SK-N-SH (cell line): ENCODE measurements at regions not wholly inside any gene's neighbourhood (a gene's known extent, or its start where the extent isn't known, plus 50 kb on each side); places are given as distances from the start of the nearest gene placed in this dataset.

Experiments
- CTCF ChIA-PET: fragments of 300-600, 350-600 bp; formaldehyde crosslinking; extraction: SDS; loops from one replicate; lab custom pipeline; 2021; lab: Yijun Ruan, JAX
- POLR2A ChIA-PET: fragments of 350-600 bp; sonication (Branson Sonifier 250); formaldehyde crosslinking; extraction: SDS; loops from one replicate; lab custom pipeline; 2020; ENCODE audit warnings: antibody characterized with exemption, inconsistent platforms; lab: Yijun Ruan, JAX
- DNase-seq: peaks from one replicate; pipeline ENCODE4 v3.0.0; 2012
- H2AFZ ChIP-seq: fragments of 200-600 bp; sonication (generic); 2 replicates; pipeline ENCODE4 v1.8.1; 2016; ENCODE audit warnings: antibody characterized with exemption, mild to moderate bottlenecking, low read depth
- H3F3A ChIP-seq: fragments of 200-600 bp; sonication (generic); replicated peaks from 2 replicates; pipeline ENCODE3; 2016; ENCODE audit warnings: antibody characterized with exemption, mild to moderate bottlenecking; ENCODE audit not compliant: insufficient read depth
- H3K27ac ChIP-seq, 2 experiments: fragments of 200-500 bp in 1 of 2; fragments of 200-600 bp in 1 of 2; sonication (Bioruptor generic) in 1 of 2; sonication (generic), shearing (Covaris generic) in 1 of 2; 2 replicates each; pipeline versions ENCODE4 v1.5.1 to v1.6.1; 2014 to 2016; ENCODE audit warnings: low read depth in 2 of 2, inconsistent platforms in 1 of 2, low read length in 1 of 2, mild to moderate bottlenecking in 1 of 2, mixed read lengths in 1 of 2
- H3K27me3 ChIP-seq: fragments of 200-600 bp; sonication (generic), shearing (Covaris generic); 2 replicates; pipeline ENCODE4 v1.6.1; 2016; ENCODE audit warnings: mixed run types; ENCODE audit not compliant: insufficient read depth
- H3K36me3 ChIP-seq, 2 experiments: fragments of 200-500 bp in 1 of 2; fragments of 200-600 bp in 1 of 2; sonication (Bioruptor generic) in 1 of 2; sonication (generic) in 1 of 2; replicated peaks in 1 of 2; 2 replicates each; pipeline versions ENCODE3 to v1.5.1; 2014 to 2016; ENCODE audit warnings: low read length in 1 of 2, mild to moderate bottlenecking in 1 of 2; ENCODE audit not compliant: insufficient read depth in 2 of 2, control insufficient read depth in 1 of 2
- H3K4me1 ChIP-seq, 2 experiments: fragments of 200-500 bp in 1 of 2; fragments of 200-600 bp in 1 of 2; sonication (Bioruptor generic) in 1 of 2; sonication (generic), shearing (Covaris generic) in 1 of 2; 2 replicates each; pipeline versions ENCODE4 v1.5.1 to v1.6.1; 2014 to 2016; ENCODE audit warnings: low read depth in 1 of 2, low read length in 1 of 2, mixed run types in 1 of 2; ENCODE audit not compliant: insufficient read depth in 2 of 2, control insufficient read depth in 1 of 2
- H3K4me2 ChIP-seq: fragments of 200-600 bp; sonication (generic), shearing (Covaris generic); 2 replicates; pipeline ENCODE4 v1.6.1; 2017; ENCODE audit warnings: mixed run types
- H3K4me3 ChIP-seq, 2 experiments: fragments of 200-500 bp in 1 of 2; fragments of 200-600 bp in 1 of 2; sonication (Bioruptor generic) in 1 of 2; sonication (generic), shearing (Covaris generic) in 1 of 2; 2 replicates each; pipeline versions ENCODE4 v1.5.1 to v1.8.1; 2014 to 2016; ENCODE audit warnings: low read depth in 2 of 2, inconsistent platforms in 1 of 2, low read length in 1 of 2, mild to moderate bottlenecking in 1 of 2, mixed read lengths in 1 of 2, moderate library complexity in 1 of 2
- H3K79me2 ChIP-seq: fragments of 200-600 bp; sonication (generic); 2 replicates; pipeline ENCODE4 v1.8.1; 2017; ENCODE audit warnings: mild to moderate bottlenecking; ENCODE audit not compliant: insufficient read depth
- H3K9ac ChIP-seq: fragments of 200-600 bp; sonication (generic); 2 replicates; pipeline ENCODE4 v1.6.1; 2017; ENCODE audit warnings: mixed run types
- H3K9me2 ChIP-seq: fragments of 200-600 bp; sonication (generic); 2 replicates; pipeline ENCODE4 v1.6.1; 2017; ENCODE audit warnings: mixed run types
- H3K9me3 ChIP-seq: fragments of 200-600 bp; sonication (generic); 2 replicates; pipeline ENCODE4 v1.6.1; 2017; ENCODE audit warnings: mixed run types, mild to moderate bottlenecking, moderate library complexity
- H4K20me1 ChIP-seq: fragments of 200-600 bp; sonication (generic); 2 replicates; pipeline ENCODE4 v1.6.1; 2017; ENCODE audit warnings: mild to moderate bottlenecking, mixed run types; ENCODE audit not compliant: insufficient read depth
- ELF1 ChIP-seq: IDR thresholded peaks from 2 replicates; pipeline ENCODE4 v1.4.0; 2012
- FOXJ3 ChIP-seq: sonication (generic); formaldehyde crosslinking; IDR thresholded peaks from 2 replicates; pipeline ENCODE4 v1.5.1; 2020; ENCODE audit warnings: mild to moderate bottlenecking, missing genetic modification reagents
- MEF2A ChIP-seq: IDR thresholded peaks from 2 replicates; pipeline ENCODE4 v1.4.0; 2012; ENCODE audit warnings: low read depth, borderline replicate concordance
- MXI1 ChIP-seq: IDR thresholded peaks from 2 replicates; pipeline ENCODE4 v1.6.1; 2012; ENCODE audit warnings: mild to moderate bottlenecking, low read depth, low read length, improper control_type of control experiment
- NRF1 ChIP-seq: IDR thresholded peaks from 2 replicates; pipeline ENCODE4 v1.6.1; 2012; ENCODE audit warnings: low read depth, mild to moderate bottlenecking, low read length
- TCF12 ChIP-seq: IDR thresholded peaks from 2 replicates; pipeline ENCODE4 v1.4.0; 2012
- TEAD4 ChIP-seq: IDR thresholded peaks from 2 replicates; pipeline ENCODE4 v1.4.0; 2012; ENCODE audit warnings: mild to moderate bottlenecking, borderline replicate concordance; ENCODE audit not compliant: insufficient read depth
- WGBS: methylation state at CpG from one replicate; pipeline ENCODE4 v1.1.6; 2017; ENCODE audit warnings: low lambda C conversion rate; 5-methylcytosine and 5-hydroxymethylcytosine counted together
- TF ChIP-seq, protein P1 (sequence below): fragments of 150-350 bp; IDR thresholded peaks from 2 replicates; pipeline ENCODE4 v1.6.1; 2017; ENCODE audit warnings: antibody characterized with exemption, low read length, low read depth, borderline replicate concordance
- TF ChIP-seq, protein P2 (sequence below): IDR thresholded peaks from 2 replicates; pipeline ENCODE4 v1.4.0; 2012; ENCODE audit warnings: low read depth
- TF ChIP-seq, protein P3 (sequence below): IDR thresholded peaks from 2 replicates; pipeline ENCODE4 v1.6.1; 2012; ENCODE audit warnings: mild to moderate bottlenecking, low read depth, low read length, moderate library complexity
- TF ChIP-seq, protein P4 (sequence below): IDR thresholded peaks from 2 replicates; pipeline ENCODE4; 2012
- TF ChIP-seq, protein P5 (sequence below): fragments of 150-350 bp; IDR thresholded peaks from 2 replicates; pipeline ENCODE4 v1.6.1; 2016; ENCODE audit warnings: mild to moderate bottlenecking, low read depth, low read length

DNA sequence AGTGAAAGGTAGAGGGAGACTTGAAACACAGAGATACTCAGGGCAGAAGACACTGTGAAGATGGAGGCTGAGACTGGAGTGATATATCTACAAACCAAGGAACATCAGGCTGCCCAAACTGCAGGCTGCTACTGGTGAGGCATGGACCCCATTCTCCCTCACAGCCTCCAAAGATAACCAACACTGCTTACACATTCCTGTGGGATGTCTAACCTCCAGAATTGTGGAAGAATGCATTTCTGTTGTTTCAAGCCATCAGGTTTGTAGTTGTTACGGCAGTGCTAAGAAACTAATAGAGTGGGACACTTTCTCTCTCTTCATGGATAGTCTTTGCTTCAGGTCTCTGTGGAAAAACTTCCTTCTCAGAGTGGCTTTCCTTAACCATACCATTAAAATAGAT lies 182.6 kb upstream of the TMEM106B start:
- no peak overlapping the region for H3K27ac ChIP-seq
- no peak overlapping the region for H2AFZ ChIP-seq
- no peak overlapping the region for H3K4me2 ChIP-seq
- WGBS = 93% methylated on average over 1 of the region's 1 CpG
- H3K27me3 ChIP-seq = no peaks in the 10 kb centered on the region
- H3K4me3 ChIP-seq = no peak overlapping the region
- H3K36me3 ChIP-seq = no peaks in the 10 kb centered on the region
- no peaks in the 10 kb centered on the region for H3K79me2 ChIP-seq
- no peaks in the 10 kb centered on the region for H3K9me3 ChIP-seq
- POLR2A ChIA-PET = no interaction called here
- H3K9ac ChIP-seq = no peak overlapping the region
- TF ChIP-seq TEAD4 (0 out of 2 replicates have a peak, but pooled peaks have one; percentile 18), ELF1 (no peak)
- no peaks in the 10 kb centered on the region for H4K20me1 ChIP-seq
- no peak for DNase-seq
- peaks cover 0 to 4% of the 10 kb centered on the region in 2 experiments; a peak in 2 of 4 replicates for H3K4me1 ChIP-seq
- CTCF ChIA-PET = no interaction called here
- no peaks in the 10 kb centered on the region for H3F3A ChIP-seq
- H3K9me2 ChIP-seq = no peaks in the 10 kb centered on the region

DNA sequence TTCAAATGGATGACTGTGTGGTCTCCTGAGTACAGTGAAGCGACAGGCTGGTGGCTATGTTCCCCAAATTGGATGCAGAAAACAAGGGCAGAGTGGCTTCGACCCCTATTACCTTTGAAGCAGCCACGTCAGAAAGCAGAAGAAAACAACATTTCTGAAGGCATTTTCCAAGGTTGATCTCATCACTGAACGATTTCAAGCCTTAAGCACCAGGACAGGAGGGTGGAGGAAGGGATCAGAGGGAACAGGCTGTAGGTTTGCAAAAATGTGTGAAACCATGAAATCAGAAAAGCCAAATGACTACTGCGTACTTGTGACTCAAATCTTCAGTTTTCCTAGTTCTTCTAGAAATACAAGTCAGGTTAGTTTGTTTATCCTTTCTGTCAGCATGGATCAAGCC lies 181.0 kb upstream of the TMEM106B start:
- Histone ChIP-seq H4K20me1 (no peaks in the 10 kb centered on the region), H3K4me2 (no peak overlapping the region), H3K4me1 (peaks cover 0 to 4% of the 10 kb centered on the region in 2 experiments; a peak in 2 of 4 replicates), H3K79me2 (no peaks in the 10 kb centered on the region), H3K36me3 (no peaks in the 10 kb centered on the region), H3K27ac (no peak overlapping the region), H3K9me2 (no peaks in the 10 kb centered on the region), H3K27me3 (no peaks in the 10 kb centered on the region), H2AFZ (no peak overlapping the region), H3K4me3 (no peak overlapping the region), H3F3A (no peaks in the 10 kb centered on the region), H3K9me3 (no peaks in the 10 kb centered on the region), H3K9ac (no peak overlapping the region)
- ChIA-PET CTCF (no interaction called here), POLR2A (no interaction called here)
- no peak for DNase-seq
- TF ChIP-seq, protein P1, sequence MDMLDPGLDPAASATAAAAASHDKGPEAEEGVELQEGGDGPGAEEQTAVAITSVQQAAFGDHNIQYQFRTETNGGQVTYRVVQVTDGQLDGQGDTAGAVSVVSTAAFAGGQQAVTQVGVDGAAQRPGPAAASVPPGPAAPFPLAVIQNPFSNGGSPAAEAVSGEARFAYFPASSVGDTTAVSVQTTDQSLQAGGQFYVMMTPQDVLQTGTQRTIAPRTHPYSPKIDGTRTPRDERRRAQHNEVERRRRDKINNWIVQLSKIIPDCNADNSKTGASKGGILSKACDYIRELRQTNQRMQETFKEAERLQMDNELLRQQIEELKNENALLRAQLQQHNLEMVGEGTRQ = no peak
- TF ChIP-seq TCF12 (no peak), FOXJ3 (CRISPR knock-in tag) (no peak), MXI1 (no peak), MEF2A (no peak), NRF1 (no peak), TEAD4 (no peak)
- TF ChIP-seq, protein P2, sequence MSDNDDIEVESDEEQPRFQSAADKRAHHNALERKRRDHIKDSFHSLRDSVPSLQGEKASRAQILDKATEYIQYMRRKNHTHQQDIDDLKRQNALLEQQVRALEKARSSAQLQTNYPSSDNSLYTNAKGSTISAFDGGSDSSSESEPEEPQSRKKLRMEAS = no peak
- TF ChIP-seq, protein P3, sequence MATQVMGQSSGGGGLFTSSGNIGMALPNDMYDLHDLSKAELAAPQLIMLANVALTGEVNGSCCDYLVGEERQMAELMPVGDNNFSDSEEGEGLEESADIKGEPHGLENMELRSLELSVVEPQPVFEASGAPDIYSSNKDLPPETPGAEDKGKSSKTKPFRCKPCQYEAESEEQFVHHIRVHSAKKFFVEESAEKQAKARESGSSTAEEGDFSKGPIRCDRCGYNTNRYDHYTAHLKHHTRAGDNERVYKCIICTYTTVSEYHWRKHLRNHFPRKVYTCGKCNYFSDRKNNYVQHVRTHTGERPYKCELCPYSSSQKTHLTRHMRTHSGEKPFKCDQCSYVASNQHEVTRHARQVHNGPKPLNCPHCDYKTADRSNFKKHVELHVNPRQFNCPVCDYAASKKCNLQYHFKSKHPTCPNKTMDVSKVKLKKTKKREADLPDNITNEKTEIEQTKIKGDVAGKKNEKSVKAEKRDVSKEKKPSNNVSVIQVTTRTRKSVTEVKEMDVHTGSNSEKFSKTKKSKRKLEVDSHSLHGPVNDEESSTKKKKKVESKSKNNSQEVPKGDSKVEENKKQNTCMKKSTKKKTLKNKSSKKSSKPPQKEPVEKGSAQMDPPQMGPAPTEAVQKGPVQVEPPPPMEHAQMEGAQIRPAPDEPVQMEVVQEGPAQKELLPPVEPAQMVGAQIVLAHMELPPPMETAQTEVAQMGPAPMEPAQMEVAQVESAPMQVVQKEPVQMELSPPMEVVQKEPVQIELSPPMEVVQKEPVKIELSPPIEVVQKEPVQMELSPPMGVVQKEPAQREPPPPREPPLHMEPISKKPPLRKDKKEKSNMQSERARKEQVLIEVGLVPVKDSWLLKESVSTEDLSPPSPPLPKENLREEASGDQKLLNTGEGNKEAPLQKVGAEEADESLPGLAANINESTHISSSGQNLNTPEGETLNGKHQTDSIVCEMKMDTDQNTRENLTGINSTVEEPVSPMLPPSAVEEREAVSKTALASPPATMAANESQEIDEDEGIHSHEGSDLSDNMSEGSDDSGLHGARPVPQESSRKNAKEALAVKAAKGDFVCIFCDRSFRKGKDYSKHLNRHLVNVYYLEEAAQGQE = no peak
- TF ChIP-seq, protein P4, sequence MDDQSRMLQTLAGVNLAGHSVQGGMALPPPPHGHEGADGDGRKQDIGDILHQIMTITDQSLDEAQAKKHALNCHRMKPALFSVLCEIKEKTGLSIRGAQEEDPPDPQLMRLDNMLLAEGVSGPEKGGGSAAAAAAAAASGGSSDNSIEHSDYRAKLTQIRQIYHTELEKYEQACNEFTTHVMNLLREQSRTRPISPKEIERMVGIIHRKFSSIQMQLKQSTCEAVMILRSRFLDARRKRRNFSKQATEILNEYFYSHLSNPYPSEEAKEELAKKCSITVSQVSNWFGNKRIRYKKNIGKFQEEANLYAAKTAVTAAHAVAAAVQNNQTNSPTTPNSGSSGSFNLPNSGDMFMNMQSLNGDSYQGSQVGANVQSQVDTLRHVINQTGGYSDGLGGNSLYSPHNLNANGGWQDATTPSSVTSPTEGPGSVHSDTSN = no peak
- TF ChIP-seq, protein P5, sequence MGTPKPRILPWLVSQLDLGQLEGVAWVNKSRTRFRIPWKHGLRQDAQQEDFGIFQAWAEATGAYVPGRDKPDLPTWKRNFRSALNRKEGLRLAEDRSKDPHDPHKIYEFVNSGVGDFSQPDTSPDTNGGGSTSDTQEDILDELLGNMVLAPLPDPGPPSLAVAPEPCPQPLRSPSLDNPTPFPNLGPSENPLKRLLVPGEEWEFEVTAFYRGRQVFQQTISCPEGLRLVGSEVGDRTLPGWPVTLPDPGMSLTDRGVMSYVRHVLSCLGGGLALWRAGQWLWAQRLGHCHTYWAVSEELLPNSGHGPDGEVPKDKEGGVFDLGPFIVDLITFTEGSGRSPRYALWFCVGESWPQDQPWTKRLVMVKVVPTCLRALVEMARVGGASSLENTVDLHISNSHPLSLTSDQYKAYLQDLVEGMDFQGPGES = no peak
- WGBS = 76% methylated on average over 5 of the region's 5 CpGs
